HepG2 (cell line): ENCODE measurements at regions not wholly inside any gene's neighbourhood (a gene's known extent, or its start where the extent isn't known, plus 50 kb on each side); places are given as distances from the start of the nearest gene placed in this dataset.

Experiments
- ATAC-seq: fragments of 200-7000 bp; cut with Tn5 transposase; 3 replicates; pipeline ENCODE4 v1.9.1; 2020; ENCODE audit warnings: mild to moderate bottlenecking, moderate library complexity
- BruUV-seq: library from RNA; stranded (reverse); fragments of 400-500 nt; replicated peaks from 2 replicates; lab custom pipeline; 2021; lab: Mats Ljungman, UMichigan
- CTCF ChIA-PET: fragments of 300-600 bp; formaldehyde crosslinking; extraction: SDS; loops from one replicate; lab custom pipeline; 2021; ENCODE audit warnings: low total read pairs, inconsistent platforms, low intra/inter-chr PET ratio; lab: Yijun Ruan, JAX
- POLR2A ChIA-PET: fragments of 350-600 bp; sonication (Branson Sonifier 250); formaldehyde crosslinking; loops from one replicate; lab custom pipeline; 2020; ENCODE audit warnings: antibody characterized with exemption, inconsistent platforms; lab: Yijun Ruan, JAX
- DNase-seq: peaks from one replicate; pipeline ENCODE4 v3.0.0-alpha.2; 2015; ENCODE audit warnings: low spot score
- FAIRE-seq: peaks from 3 replicates; lab custom pipeline; 2011; peaks lifted over from hg19 to GRCh38; lab: Jason Lieb, UNC
- H2AFZ ChIP-seq: one replicate; pipeline ENCODE4 v1.6.1; 2011; ENCODE audit warnings: low read length, inconsistent platforms
- H3K27ac ChIP-seq: fragments of 300-600 bp; 3 replicates; pipeline ENCODE4 v1.8.0; 2011; ENCODE audit warnings: mixed run types, mild to moderate bottlenecking, mixed read lengths, low read length, inconsistent platforms; ENCODE audit not compliant: insufficient read depth; ENCODE audit errors: extremely low read length
- H3K27me3 ChIP-seq, 2 experiments: fragments of 200-600 bp in 1 of 2; 2 replicates in 1 of 2; 3 replicates in 1 of 2; pipeline versions ENCODE4 v1.6.0 to v1.8.0; 2011; ENCODE audit warnings: low read length in 2 of 2, mild to moderate bottlenecking in 2 of 2, moderate library complexity in 2 of 2, inconsistent platforms in 1 of 2; ENCODE audit not compliant: insufficient read depth in 2 of 2, control insufficient read depth in 1 of 2
- H3K36me3 ChIP-seq, 2 experiments: fragments of 200-600 bp in 1 of 2; replicated peaks in 1 of 2; 2 replicates in 1 of 2; 3 replicates in 1 of 2; pipeline versions ENCODE4 v1.5.1 to v1.8.0; 2011; ENCODE audit warnings: low read length in 2 of 2, inconsistent platforms in 1 of 2; ENCODE audit not compliant: insufficient read depth in 2 of 2, control insufficient read depth in 1 of 2
- H3K4me1 ChIP-seq: 2 replicates; pipeline ENCODE4 v1.5.1; 2012; ENCODE audit warnings: low read length, inconsistent platforms; ENCODE audit not compliant: insufficient read depth
- H3K4me2 ChIP-seq: 2 replicates; pipeline ENCODE4 v1.6.0; 2011; ENCODE audit warnings: low read depth, low read length, inconsistent platforms
- H3K4me3 ChIP-seq, 3 experiments: fragments of 200-600 bp in 1 of 3; sonication (generic), shearing (Covaris generic) in 1 of 3; replicated peaks in 1 of 3; 2 replicates each; pipeline ENCODE4 v1.5.1; 2011 to 2016; ENCODE audit warnings: low read length in 3 of 3, inconsistent platforms in 2 of 3, low read depth in 2 of 3, mild to moderate bottlenecking in 2 of 3, control low read depth in 1 of 3, mixed read lengths in 1 of 3; ENCODE audit not compliant: insufficient read depth in 1 of 3
- H3K79me2 ChIP-seq: one replicate; pipeline ENCODE4 v1.6.1; 2011; ENCODE audit warnings: low read length, inconsistent platforms; ENCODE audit not compliant: insufficient read depth
- H3K9ac ChIP-seq: 2 replicates; pipeline ENCODE4 v1.6.0; 2011; ENCODE audit warnings: mild to moderate bottlenecking, low read depth, low read length, inconsistent platforms; ENCODE audit not compliant: insufficient read depth
- H3K9me3 ChIP-seq: 2 replicates; pipeline ENCODE4 v1.5.1; 2012; ENCODE audit warnings: mild to moderate bottlenecking, low read length
- H4K20me1 ChIP-seq: 2 replicates; pipeline ENCODE4 v1.6.0; 2011; ENCODE audit warnings: inconsistent platforms, mild to moderate bottlenecking, low read length, moderate library complexity; ENCODE audit not compliant: insufficient read depth
- BCLAF1 ChIP-seq: fragments of 450-650 bp; IDR thresholded peaks from 2 replicates; pipeline ENCODE4 v1.6.1; 2017; ENCODE audit warnings: mild to moderate bottlenecking
- FOXP4 ChIP-seq: sonication (generic); formaldehyde crosslinking; IDR thresholded peaks from 2 replicates; pipeline ENCODE4 v1.4.0; 2020; ENCODE audit warnings: missing genetic modification reagents
- NONO ChIP-seq, 2 experiments: fragments of 450-650 bp in 1 of 2; sonication (generic) in 1 of 2; formaldehyde crosslinking in 1 of 2; IDR thresholded peaks in 1 of 2; conservative IDR thresholded peaks in 1 of 2; 2 replicates each; pipeline versions ENCODE4 v1.6.1 to v1.8.0; 2017 to 2022; ENCODE audit warnings: mild to moderate bottlenecking in 1 of 2, missing genetic modification reagents in 1 of 2, moderate library complexity in 1 of 2
- RXRA ChIP-seq: sonication (generic); formaldehyde crosslinking; IDR thresholded peaks from 2 replicates; pipeline ENCODE4 v1.5.1; 2020; ENCODE audit warnings: missing genetic modification reagents
- SNAI1 ChIP-seq: sonication (generic); formaldehyde crosslinking; IDR thresholded peaks from 2 replicates; pipeline ENCODE4 v1.5.0; 2020; ENCODE audit warnings: mild to moderate bottlenecking, missing genetic modification reagents, borderline replicate concordance
- SP2 ChIP-seq: sonication (generic); formaldehyde crosslinking; IDR thresholded peaks from 2 replicates; pipeline ENCODE4 v1.5.1; 2020; ENCODE audit warnings: mild to moderate bottlenecking, missing genetic modification reagents
- THAP9 ChIP-seq: sonication (generic); formaldehyde crosslinking; IDR thresholded peaks from 2 replicates; pipeline ENCODE4; 2020; ENCODE audit warnings: missing genetic modification reagents, mild to moderate bottlenecking, borderline replicate concordance
- ZNF280D ChIP-seq: sonication (generic); formaldehyde crosslinking; IDR thresholded peaks from 2 replicates; pipeline ENCODE4 v1.5.1; 2020; ENCODE audit warnings: mild to moderate bottlenecking, missing genetic modification reagents
- ZSCAN22 ChIP-seq: sonication (generic); formaldehyde crosslinking; IDR thresholded peaks from 2 replicates; pipeline ENCODE4 v1.4.0; 2020; ENCODE audit warnings: mild to moderate bottlenecking, missing genetic modification reagents
- WGBS: methylation state at CpG from one replicate; pipeline ENCODE4 v1.1.6; 2017; ENCODE audit warnings: low lambda C conversion rate; 5-methylcytosine and 5-hydroxymethylcytosine counted together
- in situ Hi-C: cut with HindIII; loops from 2 replicates; pipeline ENCODE4 v1.10.0; 2017; ENCODE audit warnings: low pct_unique_long_range_greater_than_20kb; ENCODE audit not compliant: extremely low pct_ligation_motif_present
- intact Hi-C: fragments of 100-400 bp; cut with micrococcal nuclease; formaldehyde crosslinking; loops from one replicate; pipeline ENCODE4 v1.10.0; 2022; ENCODE audit not compliant: unreplicated experiment

GRCh38 chr7:22060197-22060596 lies 114.5 kb upstream of the CDCA7L start (continued):
- TF ChIP-seq THAP9 (CRISPR knock-in tag) = no peak
- TF ChIP-seq ZNF280D (CRISPR knock-in tag) = no peak
- no peak for TF ChIP-seq SNAI1
- TF ChIP-seq RXRA (CRISPR knock-in tag) = no peak

- ATAC-seq = no peak
Observed at GRCh38 chr7:22055226-22055625, 109.5 kb upstream of the CDCA7L start.

More at GRCh38 chr7:22055226-22055625, 109.5 kb upstream of the CDCA7L start:
- intact Hi-C loops = no loop called here
- H3K27ac ChIP-seq = no peak overlapping the region
- TF ChIP-seq FOXP4 (CRISPR knock-in tag) (no peak), SP2 (CRISPR knock-in tag) (no peak), BCLAF1 (no peak), ZSCAN22 (no peak), NONO (IDR thresholded peaks at IDR 0.05) (no peak), NONO (CRISPR knock-in tag; conservative IDR thresholded peaks at IDR 0.05) (no peak)
- in situ Hi-C loops = no loop called here
- H3K4me1 ChIP-seq = no peaks in the 10 kb centered on the region
- no peak for DNase-seq
- ChIA-PET CTCF (no interaction called here), POLR2A (no interaction called here)
- no TSS peak for BruUV-seq
- WGBS = 30% methylated on average over 6 of the region's 6 CpGs
- no peak overlapping the region for H3K4me3 ChIP-seq
- H3K27me3 ChIP-seq = peaks cover 0 to 23% of the 10 kb centered on the region in 2 experiments; a peak in 2 of 5 replicates
- H3K36me3 ChIP-seq = no peaks in the 10 kb centered on the region
- H4K20me1 ChIP-seq = no peaks in the 10 kb centered on the region
- H3K9ac ChIP-seq = no peak overlapping the region
- no peak for FAIRE-seq
- no peak overlapping the region for H2AFZ ChIP-seq
- H3K79me2 ChIP-seq = no peaks in the 10 kb centered on the region
- H3K9me3 ChIP-seq = no peaks in the 10 kb centered on the region
- H3K4me2 ChIP-seq = no peak overlapping the region
